ENCODE measurements at regions not wholly inside any gene's neighbourhood (a gene's known extent, or its start where the extent isn't known, plus 50 kb on each side); places are given as distances from the start of the nearest gene placed in this dataset.

- no peak overlapping the region for H3K27ac ChIP-seq
- no peak for DNase-seq
- H3K36me3 ChIP-seq, result no peaks in the 10 kb centered on the region
- no peaks in the 10 kb centered on the region for H3K9me3 ChIP-seq
- intact Hi-C loops (cut with DNase I; ENCODE audit: low total_unique reads), result no loop called here
- no peaks in the 10 kb centered on the region for H3K27me3 ChIP-seq
- TF ChIP-seq POLR2AphosphoS5 (IDR thresholded peaks at IDR 0.05) (no peak), POLR2A (IDR thresholded peaks at IDR 0.05) (no peak), EP300 (IDR thresholded peaks at IDR 0.05) (no peak)
- TF ChIP-seq, protein P1, sequence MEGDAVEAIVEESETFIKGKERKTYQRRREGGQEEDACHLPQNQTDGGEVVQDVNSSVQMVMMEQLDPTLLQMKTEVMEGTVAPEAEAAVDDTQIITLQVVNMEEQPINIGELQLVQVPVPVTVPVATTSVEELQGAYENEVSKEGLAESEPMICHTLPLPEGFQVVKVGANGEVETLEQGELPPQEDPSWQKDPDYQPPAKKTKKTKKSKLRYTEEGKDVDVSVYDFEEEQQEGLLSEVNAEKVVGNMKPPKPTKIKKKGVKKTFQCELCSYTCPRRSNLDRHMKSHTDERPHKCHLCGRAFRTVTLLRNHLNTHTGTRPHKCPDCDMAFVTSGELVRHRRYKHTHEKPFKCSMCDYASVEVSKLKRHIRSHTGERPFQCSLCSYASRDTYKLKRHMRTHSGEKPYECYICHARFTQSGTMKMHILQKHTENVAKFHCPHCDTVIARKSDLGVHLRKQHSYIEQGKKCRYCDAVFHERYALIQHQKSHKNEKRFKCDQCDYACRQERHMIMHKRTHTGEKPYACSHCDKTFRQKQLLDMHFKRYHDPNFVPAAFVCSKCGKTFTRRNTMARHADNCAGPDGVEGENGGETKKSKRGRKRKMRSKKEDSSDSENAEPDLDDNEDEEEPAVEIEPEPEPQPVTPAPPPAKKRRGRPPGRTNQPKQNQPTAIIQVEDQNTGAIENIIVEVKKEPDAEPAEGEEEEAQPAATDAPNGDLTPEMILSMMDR (IDR thresholded peaks at IDR 0.05), result no peak
- no peak overlapping the region for H3K4me3 ChIP-seq
- H3K4me1 ChIP-seq, result peaks cover 0 to 8% (median 0%) of the 10 kb centered on the region in 4 donors
- WGBS, 5 donors, result 71 to 91% (median 85%) methylated on average over 1 of the region's 1 CpG
Observed at GRCh38 chr9:13500034-13500433, 220.5 kb upstream of the MPDZ start.

DNA sequence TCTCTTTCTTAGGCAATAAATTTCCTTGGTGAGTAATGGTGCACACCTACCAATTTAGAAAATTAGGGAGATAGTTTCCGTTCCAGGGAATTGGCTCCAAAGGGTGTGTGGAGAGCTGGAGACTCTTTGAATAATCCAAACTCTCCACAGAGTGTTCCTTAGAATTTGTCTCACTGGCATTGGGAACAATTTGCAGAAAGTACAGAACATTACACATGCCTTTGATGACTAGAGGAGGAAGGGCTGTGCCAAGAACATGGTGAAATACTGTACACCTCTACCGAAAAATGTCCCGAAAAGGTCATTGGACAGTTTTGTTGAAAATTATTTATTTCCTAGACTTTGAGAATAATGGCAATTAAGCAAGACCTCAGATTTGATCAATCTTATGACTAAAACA is 214.2 kb upstream of the MPDZ start:
- H3K9me3 ChIP-seq, result no peaks in the 10 kb centered on the region
- DNase-seq, result no peak
- no peak overlapping the region for H3K27ac ChIP-seq
- TF ChIP-seq EP300 (IDR thresholded peaks at IDR 0.05) (no peak), POLR2A (IDR thresholded peaks at IDR 0.05) (no peak), POLR2AphosphoS5 (IDR thresholded peaks at IDR 0.05) (no peak)
- TF ChIP-seq, protein P1 (IDR thresholded peaks at IDR 0.05), result no peak
- intact Hi-C loops (cut with DNase I; ENCODE audit: low total_unique reads), result no loop called here
- 92 to 99% (median 95%) methylated on average over 3 of the region's 3 CpGs for WGBS, 5 donors
- no peak overlapping the region for H3K4me3 ChIP-seq
- no peaks in the 10 kb centered on the region for H3K27me3 ChIP-seq
- H3K36me3 ChIP-seq, result no peaks in the 10 kb centered on the region
- H3K4me1 ChIP-seq, result peaks cover 0 to 3% (median 0%) of the 10 kb centered on the region in 4 donors

- 69 to 76% (median 75%) methylated on average over 11 of the region's 11 CpGs for WGBS, 5 donors
- DNase-seq, result no peak
- Histone ChIP-seq H3K36me3 (no peaks in the 10 kb centered on the region), H3K4me3 (no peak overlapping the region), H3K27me3 (no peaks in the 10 kb centered on the region), H3K27ac (no peak overlapping the region), H3K9me3 (no peaks in the 10 kb centered on the region), H3K4me1 (peaks cover 0 to 3% (median 0%) of the 10 kb centered on the region in 4 donors)
- intact Hi-C loops (cut with DNase I; ENCODE audit: low total_unique reads), result no loop called here
- TF ChIP-seq EP300 (IDR thresholded peaks at IDR 0.05), result no peak
- no peak for TF ChIP-seq POLR2AphosphoS5 (IDR thresholded peaks at IDR 0.05)
- TF ChIP-seq POLR2A (IDR thresholded peaks at IDR 0.05), result no peak
- TF ChIP-seq, protein P1 (IDR thresholded peaks at IDR 0.05), result no peak
Observed at GRCh38 chr9:13491493-13492424, 212.3 kb upstream of the MPDZ start.

- Histone ChIP-seq H3K4me1 (peaks cover 0 to 3% (median 0%) of the 10 kb centered on the region in 4 donors), H3K27ac (no peak overlapping the region), H3K27me3 (no peaks in the 10 kb centered on the region), H3K36me3 (no peaks in the 10 kb centered on the region), H3K4me3 (no peak overlapping the region), H3K9me3 (no peaks in the 10 kb centered on the region)
- intact Hi-C loops (cut with DNase I; ENCODE audit: low total_unique reads), result no loop called here
- WGBS, 5 donors, result 80 to 94% (median 89%) methylated on average over 1 of the region's 1 CpG
- TF ChIP-seq POLR2A (IDR thresholded peaks at IDR 0.05), result no peak
- no peak for TF ChIP-seq POLR2AphosphoS5 (IDR thresholded peaks at IDR 0.05)
- TF ChIP-seq, protein P1 (IDR thresholded peaks at IDR 0.05), result no peak
- no peak for TF ChIP-seq EP300 (IDR thresholded peaks at IDR 0.05)
- no peak for DNase-seq
Observed at GRCh38 chr9:13491138-13491492, 211.6 kb upstream of the MPDZ start.

Data from stomach (tissue), 8 donors.